Retinal pigment epithelial cell (primary cell): ENCODE measurements at regions not wholly inside any gene's neighbourhood (a gene's known extent, or its start where the extent isn't known, plus 50 kb on each side); places are given as distances from the start of the nearest gene placed in this dataset.

ENCODE experiments used
- DNase-seq: peaks from one replicate; pipeline ENCODE4 v3.0.0-alpha.2; 2010; ENCODE audit warnings: low read depth
- H3K4me3 ChIP-seq: 2 replicates; pipeline ENCODE4 v1.5.1; 2011; ENCODE audit warnings: mild to moderate bottlenecking, low read length, control low read depth, moderate library complexity
- CTCF ChIP-seq: conservative IDR thresholded peaks from 2 replicates; pipeline ENCODE4 v1.5.1; 2011; ENCODE audit warnings: low read depth, low read length, control low read depth, inconsistent platforms

- no peak for DNase-seq
- no peak overlapping the region for H3K4me3 ChIP-seq
- no peak for TF ChIP-seq CTCF
Observed at GRCh38 chr3:72150634-72151412, 365.9 kb upstream of the PROK2 start.

GRCh38 chr3:72149645-72150300 lies 364.8 kb upstream of the PROK2 start:
- no peak overlapping the region for H3K4me3 ChIP-seq
- no peak for DNase-seq
- TF ChIP-seq CTCF = no peak

GRCh38 chr3:72147600-72147999 lies 362.7 kb upstream of the PROK2 start:
- no peak for DNase-seq
- no peak for TF ChIP-seq CTCF
- no peak overlapping the region for H3K4me3 ChIP-seq

DNA sequence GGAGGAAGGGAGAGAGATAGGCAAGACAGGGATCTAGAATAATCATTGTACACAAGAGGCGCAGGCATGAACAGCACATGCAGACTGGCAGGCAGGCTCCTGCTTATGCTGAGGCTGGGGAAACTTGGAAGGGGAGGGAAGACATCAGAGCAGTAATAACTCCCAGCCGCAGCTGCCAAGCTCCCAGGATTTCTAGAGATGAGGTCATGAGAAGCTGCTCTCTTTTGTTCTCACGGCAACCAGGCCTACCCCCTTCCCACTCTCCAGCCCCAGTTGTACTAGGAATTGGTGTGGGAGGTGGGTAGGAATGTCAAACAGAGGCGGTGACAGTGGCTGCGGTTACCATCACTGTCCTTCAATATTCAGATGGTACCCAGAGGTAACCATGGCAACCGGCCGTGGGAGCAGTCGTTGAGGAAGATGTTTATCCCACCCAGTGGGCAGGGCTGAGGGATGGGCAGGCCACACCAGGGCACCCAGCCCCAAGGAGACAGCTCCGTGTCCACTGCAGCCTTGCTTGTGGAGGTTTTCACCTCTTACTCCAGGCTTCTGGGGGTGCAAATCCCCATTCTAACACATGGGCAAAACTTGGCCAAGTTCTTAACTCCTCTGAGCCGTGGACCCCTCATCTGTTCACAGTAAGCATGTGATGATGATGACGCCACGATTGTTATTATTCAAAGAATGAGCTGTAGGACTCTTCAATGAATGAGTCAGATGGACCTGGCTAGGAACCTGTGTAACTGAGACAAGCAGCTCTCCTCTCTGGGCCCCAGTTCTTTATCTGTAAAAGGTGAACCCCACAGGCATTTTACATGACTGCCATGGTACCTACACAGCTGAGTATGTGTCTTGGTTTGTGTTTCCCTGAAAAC lies 360.8 kb upstream of the PROK2 start:
- TF ChIP-seq CTCF = no peak
- no peak for DNase-seq
- H3K4me3 ChIP-seq = no peak overlapping the region

DNA sequence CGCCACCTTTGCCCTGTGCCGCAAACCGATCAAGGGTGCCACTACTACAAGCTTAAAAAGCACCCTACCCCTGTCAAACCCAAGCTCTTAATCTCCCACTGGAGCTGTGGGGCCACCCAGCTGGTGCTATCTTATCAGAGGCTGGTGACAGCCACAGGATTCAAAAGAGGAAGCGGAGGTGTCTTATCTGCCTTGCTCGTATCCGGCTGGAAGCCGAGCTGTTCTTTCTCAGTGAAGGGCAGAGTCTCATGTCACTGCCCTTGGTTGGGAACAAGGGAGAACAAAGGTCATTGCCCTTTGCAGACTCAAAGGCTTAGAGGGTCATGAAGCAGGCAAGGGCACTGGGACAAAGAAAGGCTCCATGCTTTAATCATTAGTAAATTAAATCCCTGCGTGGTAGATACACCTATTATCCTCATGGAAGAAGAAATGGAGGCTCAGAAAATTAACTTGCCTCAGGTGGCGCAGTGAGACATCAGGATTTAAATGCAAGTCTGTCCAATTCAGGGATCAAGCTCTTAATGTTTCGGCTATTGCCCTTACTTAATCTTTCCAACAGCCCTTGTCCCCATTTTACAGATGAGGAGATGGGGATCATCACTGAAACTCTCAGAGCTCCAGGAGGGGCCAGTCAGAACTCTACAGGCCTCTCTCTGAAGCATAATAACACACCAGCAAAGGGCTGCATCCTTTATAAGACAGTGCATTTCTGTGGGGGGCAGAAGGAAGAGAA lies 360.0 kb upstream of the PROK2 start:
- no peak for DNase-seq
- H3K4me3 ChIP-seq = no peak overlapping the region
- no peak for TF ChIP-seq CTCF

GRCh38 chr3:72143966-72144717 lies 359.2 kb upstream of the PROK2 start:
- no peak overlapping the region for H3K4me3 ChIP-seq
- TF ChIP-seq CTCF = no peak
- no peak for DNase-seq
